Mammary epithelial cell (primary cell): ENCODE measurements at regions not wholly inside any gene's neighbourhood (a gene's known extent, or its start where the extent isn't known, plus 50 kb on each side); places are given as distances from the start of the nearest gene placed in this dataset.

ENCODE experiments used
- EZH2 ChIP-seq: IDR thresholded peaks from 2 replicates; pipeline ENCODE4 v1.6.1; 2012; ENCODE audit warnings: low read length, inconsistent platforms, borderline replicate concordance
- TF ChIP-seq, protein P1 (sequence below), 2 donors: IDR thresholded peaks in 1 of 2; conservative IDR thresholded peaks in 1 of 2; 2 replicates each; pipeline ENCODE4 v1.5.1; 2011 to 2012; ENCODE audit warnings: inconsistent platforms in 2 of 2, low read length in 2 of 2, mild to moderate bottlenecking in 2 of 2, control low read depth in 1 of 2, low read depth in 1 of 2; ENCODE audit not compliant: insufficient read depth in 1 of 2; ENCODE audit errors: extremely low read depth in 1 of 2

DNA sequence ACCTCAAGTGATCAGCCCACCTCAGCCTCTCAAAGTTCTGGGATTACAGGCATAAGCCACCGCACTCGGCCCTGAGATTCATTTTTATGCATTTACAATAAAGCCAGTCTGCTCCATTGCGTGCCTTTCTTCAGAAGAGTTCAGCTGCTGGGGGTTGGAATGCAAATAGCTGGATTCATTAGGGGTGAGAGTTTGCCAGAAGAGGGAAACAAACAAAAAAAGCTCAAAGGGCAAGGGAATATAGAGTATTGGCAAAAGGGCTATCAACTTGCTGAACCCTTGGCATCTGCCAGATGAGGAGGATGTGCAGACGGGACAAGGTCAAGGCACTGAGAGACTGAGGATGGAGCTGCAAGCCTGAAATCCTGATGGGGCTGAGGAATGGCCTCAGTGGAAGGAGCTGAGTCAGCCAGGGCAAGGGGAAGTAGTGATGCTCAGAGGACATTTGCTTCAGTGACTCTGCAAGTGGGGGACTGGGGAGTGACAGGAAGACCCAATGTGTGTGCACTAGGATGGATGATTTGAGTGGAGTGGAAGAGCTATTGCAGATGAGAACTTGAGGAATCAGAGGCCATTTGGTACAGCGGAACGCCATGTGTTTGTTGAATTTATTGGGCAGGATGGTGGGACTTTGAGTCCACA is 75.0 kb upstream of the ARMC3 start:
- TF ChIP-seq EZH2 = no peak
- TF ChIP-seq, protein P1, sequence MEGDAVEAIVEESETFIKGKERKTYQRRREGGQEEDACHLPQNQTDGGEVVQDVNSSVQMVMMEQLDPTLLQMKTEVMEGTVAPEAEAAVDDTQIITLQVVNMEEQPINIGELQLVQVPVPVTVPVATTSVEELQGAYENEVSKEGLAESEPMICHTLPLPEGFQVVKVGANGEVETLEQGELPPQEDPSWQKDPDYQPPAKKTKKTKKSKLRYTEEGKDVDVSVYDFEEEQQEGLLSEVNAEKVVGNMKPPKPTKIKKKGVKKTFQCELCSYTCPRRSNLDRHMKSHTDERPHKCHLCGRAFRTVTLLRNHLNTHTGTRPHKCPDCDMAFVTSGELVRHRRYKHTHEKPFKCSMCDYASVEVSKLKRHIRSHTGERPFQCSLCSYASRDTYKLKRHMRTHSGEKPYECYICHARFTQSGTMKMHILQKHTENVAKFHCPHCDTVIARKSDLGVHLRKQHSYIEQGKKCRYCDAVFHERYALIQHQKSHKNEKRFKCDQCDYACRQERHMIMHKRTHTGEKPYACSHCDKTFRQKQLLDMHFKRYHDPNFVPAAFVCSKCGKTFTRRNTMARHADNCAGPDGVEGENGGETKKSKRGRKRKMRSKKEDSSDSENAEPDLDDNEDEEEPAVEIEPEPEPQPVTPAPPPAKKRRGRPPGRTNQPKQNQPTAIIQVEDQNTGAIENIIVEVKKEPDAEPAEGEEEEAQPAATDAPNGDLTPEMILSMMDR (conservative IDR thresholded peaks at IDR 0.05 in 1 of 2, IDR thresholded peaks at IDR 0.05 in 1 of 2; ENCODE audit: extremely low read depth in 1 of 2, insufficient read depth in 1 of 2, low read depth in 1 of 2, low read length in 2 of 2) = no peak
